Keratinocyte (primary cell): ENCODE measurements at regions not wholly inside any gene's neighbourhood (a gene's known extent, or its start where the extent isn't known, plus 50 kb on each side); places are given as distances from the start of the nearest gene placed in this dataset.
"Not testable (repeated sequence)": the region's sequence is repeated elsewhere in the genome, so short reads cannot be mapped to it uniquely, and the experiment has no call there.

Experiments used
- DNase-seq: peaks from one replicate; pipeline ENCODE4 v3.0.0-alpha.2; 2011; ENCODE audit warnings: low read depth, missing footprints, low spot score
- FAIRE-seq: peaks from 2 replicates; lab custom pipeline; 2011; peaks lifted over from hg19 to GRCh38; lab: Jason Lieb, UNC
- H2AFZ ChIP-seq: 2 replicates; pipeline ENCODE4 v1.6.0; 2012; ENCODE audit warnings: low read length, control low read depth, inconsistent platforms; ENCODE audit not compliant: control insufficient read depth
- H3K27ac ChIP-seq: 2 replicates; pipeline ENCODE4 v1.5.1; 2011; ENCODE audit warnings: low read length; ENCODE audit not compliant: control insufficient read depth, insufficient read depth
- H3K27me3 ChIP-seq: 3 replicates; pipeline ENCODE4 v1.6.0; 2011; ENCODE audit warnings: low read length; ENCODE audit not compliant: control insufficient read depth, insufficient read depth; ENCODE audit errors: extremely low read depth
- H3K36me3 ChIP-seq, 2 experiments: 2 replicates in 1 of 2; 3 replicates in 1 of 2; pipeline ENCODE4 v1.5.1; 2011; ENCODE audit warnings: low read length in 2 of 2, mild to moderate bottlenecking in 1 of 2; ENCODE audit not compliant: control insufficient read depth in 2 of 2, insufficient read depth in 2 of 2; ENCODE audit errors: extremely low read depth in 1 of 2
- H3K4me1 ChIP-seq: 3 replicates; pipeline ENCODE4 v1.5.1; 2011; ENCODE audit warnings: low read length; ENCODE audit not compliant: control insufficient read depth, insufficient read depth; ENCODE audit errors: extremely low read depth
- H3K4me2 ChIP-seq: 3 replicates; pipeline ENCODE4 v1.6.0; 2011; ENCODE audit warnings: low read depth, low read length; ENCODE audit not compliant: control insufficient read depth, insufficient read depth; ENCODE audit errors: extremely low read depth
- H3K4me3 ChIP-seq, 3 experiments: fragments of 200-600 bp in 1 of 3; sonication (generic) in 1 of 3; 2 replicates in 2 of 3; 3 replicates in 1 of 3; pipeline ENCODE4 v1.5.1; 2011 to 2016; ENCODE audit warnings: low read length in 3 of 3, mild to moderate bottlenecking in 3 of 3, control low read depth in 2 of 3, inconsistent platforms in 1 of 3, low read depth in 1 of 3, mixed read lengths in 1 of 3, mixed run types in 1 of 3, moderate library complexity in 1 of 3; ENCODE audit not compliant: control insufficient read depth in 2 of 3, insufficient read depth in 2 of 3; ENCODE audit errors: extremely low read depth in 1 of 3
- H3K79me2 ChIP-seq: 2 replicates; pipeline ENCODE4 v1.6.0; 2012; ENCODE audit warnings: low read length; ENCODE audit not compliant: control insufficient read depth, insufficient read depth
- H3K9ac ChIP-seq: 3 replicates; pipeline ENCODE4 v1.6.0; 2011; ENCODE audit warnings: low read length; ENCODE audit not compliant: control insufficient read depth, insufficient read depth; ENCODE audit errors: extremely low read depth
- H3K9me1 ChIP-seq: 3 replicates; pipeline ENCODE4 v1.6.0; 2011; ENCODE audit warnings: low read length; ENCODE audit not compliant: control insufficient read depth, insufficient read depth; ENCODE audit errors: extremely low read depth
- H3K9me3 ChIP-seq: 2 replicates; pipeline ENCODE4 v1.5.1; 2012; ENCODE audit warnings: low read depth, low read length; ENCODE audit not compliant: control insufficient read depth
- H4K20me1 ChIP-seq: 3 replicates; pipeline ENCODE4 v1.6.0; 2011; ENCODE audit warnings: low read length; ENCODE audit not compliant: control insufficient read depth, insufficient read depth; ENCODE audit errors: extremely low read depth
- EZH2 ChIP-seq: IDR thresholded peaks from one replicate; pipeline ENCODE4 v1.6.1; 2012; ENCODE audit warnings: inconsistent platforms, mild to moderate bottlenecking, low read length, moderate library complexity
- dilution Hi-C: fragments of 300-500 bp; cut with MboI; formaldehyde crosslinking; loops from one replicate; pipeline ENCODE4 v1.7.0; 2020; ENCODE audit warnings: low sequenced_read_pairs; ENCODE audit not compliant: extremely low pct_ligation_motif_present
- TF ChIP-seq, protein P1 (sequence below), 3 experiments: IDR thresholded peaks in 1 of 3; conservative IDR thresholded peaks in 1 of 3; optimal IDR thresholded peaks in 1 of 3; 2 replicates in 2 of 3; 3 replicates in 1 of 3; pipeline versions ENCODE3 to v1.5.1; 2011; ENCODE audit warnings: low read length in 3 of 3, mild to moderate bottlenecking in 3 of 3, moderate library complexity in 2 of 3, control low read depth in 1 of 3, inconsistent platforms in 1 of 3; ENCODE audit not compliant: insufficient read depth in 2 of 3; ENCODE audit errors: extremely low read depth in 1 of 3

DNA sequence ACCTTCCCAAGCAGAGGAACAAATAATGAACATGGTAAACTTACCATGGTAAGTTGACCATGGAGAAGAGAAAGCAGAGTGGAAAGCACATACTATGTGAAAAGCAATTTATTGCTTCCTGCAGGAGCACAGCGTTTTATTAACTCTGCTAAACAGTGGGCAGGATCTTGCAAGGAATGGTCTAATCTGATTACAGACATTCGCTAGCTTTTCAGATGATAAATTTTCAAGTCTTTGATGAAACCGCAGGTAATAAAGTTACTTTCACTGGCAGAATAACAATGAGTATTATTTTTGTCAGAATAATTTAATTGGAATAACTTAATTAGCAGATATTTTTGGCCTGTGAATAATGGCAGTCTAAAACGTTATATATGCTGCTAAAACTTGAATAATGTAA lies 89.6 kb upstream of the HGF start:
- H3K4me2 ChIP-seq = no peak overlapping the region
- no peak for TF ChIP-seq EZH2
- no peak overlapping the region for H3K4me3 ChIP-seq
- dilution Hi-C loops = no loop called here
- DNase-seq (no peak), FAIRE-seq (no peak)
- H4K20me1 ChIP-seq = no peaks in the 10 kb centered on the region
- H3K36me3 ChIP-seq = no peaks in the 10 kb centered on the region
- H3K27ac ChIP-seq = no peak overlapping the region
- H2AFZ ChIP-seq = no peak overlapping the region
- no peaks in the 10 kb centered on the region for H3K9me1 ChIP-seq
- no peaks in the 10 kb centered on the region for H3K9me3 ChIP-seq
- no peak overlapping the region for H3K9ac ChIP-seq
- H3K4me1 ChIP-seq = no peaks in the 10 kb centered on the region
- H3K27me3 ChIP-seq = no peaks in the 10 kb centered on the region
- H3K79me2 ChIP-seq = no peaks in the 10 kb centered on the region

DNA sequence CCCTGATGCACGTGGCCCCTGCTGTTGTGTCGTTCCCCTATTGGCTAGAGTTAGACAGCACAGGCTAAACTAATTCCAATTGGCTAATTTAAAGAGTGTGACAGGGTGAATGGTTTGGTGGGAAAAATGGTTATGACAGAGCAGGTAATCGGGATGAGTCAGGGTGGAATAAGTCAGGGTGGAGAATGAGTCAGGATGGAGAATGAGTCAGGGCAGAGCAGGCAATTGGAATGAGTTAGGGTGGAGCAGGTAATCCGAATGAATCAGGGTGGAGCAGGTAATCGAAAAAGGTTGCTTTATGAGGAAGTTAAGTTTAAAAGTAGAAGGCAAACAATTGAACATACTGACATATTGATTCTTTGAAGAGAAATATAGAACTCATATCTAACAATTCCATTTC lies 89.0 kb upstream of the HGF start:
- dilution Hi-C loops, H3K9me1 ChIP-seq, H2AFZ ChIP-seq, H3K27me3 ChIP-seq, FAIRE-seq, DNase-seq, H3K4me1 ChIP-seq, H3K4me2 ChIP-seq, H3K36me3 ChIP-seq, H3K79me2 ChIP-seq, H3K9me3 ChIP-seq, H4K20me1 ChIP-seq, H3K27ac ChIP-seq, H3K9ac ChIP-seq, H3K4me3 ChIP-seq: not testable (repeated sequence)

DNA sequence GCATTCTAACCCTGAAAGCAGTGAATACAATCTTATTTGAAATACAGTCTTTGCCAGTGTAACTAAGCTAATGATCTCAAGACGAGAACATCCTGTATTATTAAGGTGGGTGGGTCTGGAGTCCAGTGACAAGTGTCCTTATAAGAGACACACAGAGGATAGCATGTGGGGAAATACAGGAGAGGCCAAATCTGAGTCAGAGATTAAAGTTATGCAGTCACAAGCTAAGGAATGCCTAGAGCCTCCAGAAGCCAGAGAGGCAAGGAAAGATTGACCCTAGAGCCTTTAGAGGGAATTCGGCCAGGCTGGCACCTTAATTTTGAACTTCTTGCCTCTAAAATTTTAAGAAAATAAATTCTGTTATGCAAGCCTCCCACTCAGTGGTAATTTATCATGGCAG lies 87.5 kb upstream of the HGF start:
- DNase-seq = no peak
- Histone ChIP-seq H3K4me2 (no peak overlapping the region), H3K36me3 (no peaks in the 10 kb centered on the region), H3K27ac (no peak overlapping the region), H3K4me1 (no peaks in the 10 kb centered on the region), H3K9ac (no peak overlapping the region), H3K9me3 (no peaks in the 10 kb centered on the region), H4K20me1 (no peaks in the 10 kb centered on the region), H3K9me1 (no peaks in the 10 kb centered on the region), H3K27me3 (no peaks in the 10 kb centered on the region), H3K79me2 (no peaks in the 10 kb centered on the region), H2AFZ (no peak overlapping the region), H3K4me3 (no peak overlapping the region)
- TF ChIP-seq, protein P1, sequence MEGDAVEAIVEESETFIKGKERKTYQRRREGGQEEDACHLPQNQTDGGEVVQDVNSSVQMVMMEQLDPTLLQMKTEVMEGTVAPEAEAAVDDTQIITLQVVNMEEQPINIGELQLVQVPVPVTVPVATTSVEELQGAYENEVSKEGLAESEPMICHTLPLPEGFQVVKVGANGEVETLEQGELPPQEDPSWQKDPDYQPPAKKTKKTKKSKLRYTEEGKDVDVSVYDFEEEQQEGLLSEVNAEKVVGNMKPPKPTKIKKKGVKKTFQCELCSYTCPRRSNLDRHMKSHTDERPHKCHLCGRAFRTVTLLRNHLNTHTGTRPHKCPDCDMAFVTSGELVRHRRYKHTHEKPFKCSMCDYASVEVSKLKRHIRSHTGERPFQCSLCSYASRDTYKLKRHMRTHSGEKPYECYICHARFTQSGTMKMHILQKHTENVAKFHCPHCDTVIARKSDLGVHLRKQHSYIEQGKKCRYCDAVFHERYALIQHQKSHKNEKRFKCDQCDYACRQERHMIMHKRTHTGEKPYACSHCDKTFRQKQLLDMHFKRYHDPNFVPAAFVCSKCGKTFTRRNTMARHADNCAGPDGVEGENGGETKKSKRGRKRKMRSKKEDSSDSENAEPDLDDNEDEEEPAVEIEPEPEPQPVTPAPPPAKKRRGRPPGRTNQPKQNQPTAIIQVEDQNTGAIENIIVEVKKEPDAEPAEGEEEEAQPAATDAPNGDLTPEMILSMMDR (optimal IDR thresholded peaks at IDR 0.05 in 1 of 3, IDR thresholded peaks at IDR 0.05 in 1 of 3, conservative IDR thresholded peaks at IDR 0.05 in 1 of 3; ENCODE audit: extremely low read depth in 1 of 3, insufficient read depth in 2 of 3, low read length in 3 of 3) = no peak
- TF ChIP-seq EZH2 = no peak
- no peak for FAIRE-seq
- dilution Hi-C loops = no loop called here
